Endothelial cell of umbilical vein (primary cell): ENCODE measurements at regions not wholly inside any gene's neighbourhood (a gene's known extent, or its start where the extent isn't known, plus 50 kb on each side); places are given as distances from the start of the nearest gene placed in this dataset.

Source experiments
- BruUV-seq: library from RNA; stranded (reverse); fragments of 400-500 nt; replicated peaks from 2 replicates; lab custom pipeline; 2021; lab: Mats Ljungman, UMichigan
- CTCF ChIA-PET: fragments of 300-600, 350-600 bp; sonication (Branson Sonifier 250); formaldehyde crosslinking; loops from one replicate; lab custom pipeline; 2021; ENCODE audit warnings: antibody characterized with exemption, inconsistent platforms; lab: Charles Lee
- POLR2A ChIA-PET: fragments of 300-600, 350-600 bp; sonication (Branson Sonifier 250); formaldehyde crosslinking; loops from one replicate; lab custom pipeline; 2021; ENCODE audit warnings: antibody characterized with exemption, inconsistent platforms; lab: Charles Lee
- DNase-seq: peaks from one replicate; pipeline ENCODE4 v3.0.0-alpha.2; 2011; ENCODE audit warnings: low read depth, low spot score
- FAIRE-seq: peaks from 2 replicates; lab custom pipeline; 2011; peaks lifted over from hg19 to GRCh38; lab: Jason Lieb, UNC
- H2AFZ ChIP-seq: 2 replicates; pipeline ENCODE4 v1.6.0; 2012; ENCODE audit warnings: low read depth, low read length, control low read depth, inconsistent platforms
- H3K27ac ChIP-seq: 2 replicates; pipeline ENCODE4 v1.5.1; 2011; ENCODE audit warnings: low read depth, mild to moderate bottlenecking, control low read depth, low read length, moderate library complexity; ENCODE audit not compliant: insufficient read depth
- H3K27me3 ChIP-seq, 2 experiments: 2 replicates each; pipeline versions ENCODE4 v1.6.0 to v1.6.1; 2011; ENCODE audit warnings: low read length in 2 of 2, mixed read lengths in 1 of 2; ENCODE audit not compliant: control insufficient read depth in 2 of 2, insufficient read depth in 2 of 2
- H3K36me3 ChIP-seq, 2 experiments: 2 replicates in 1 of 2; 3 replicates in 1 of 2; pipeline ENCODE4 v1.5.1; 2011; ENCODE audit warnings: low read length in 2 of 2, mild to moderate bottlenecking in 1 of 2, moderate library complexity in 1 of 2; ENCODE audit not compliant: control insufficient read depth in 2 of 2, insufficient read depth in 2 of 2; ENCODE audit errors: extremely low read depth in 1 of 2
- H3K4me1 ChIP-seq: 3 replicates; pipeline ENCODE4 v1.5.1; 2011; ENCODE audit warnings: mild to moderate bottlenecking, low read length; ENCODE audit not compliant: control insufficient read depth, insufficient read depth; ENCODE audit errors: extremely low read depth
- H3K4me2 ChIP-seq: 2 replicates; pipeline ENCODE4 v1.6.1; 2011; ENCODE audit warnings: low read length, control low read depth, mixed read lengths; ENCODE audit not compliant: insufficient read depth
- H3K4me3 ChIP-seq, 3 experiments: fragments of 200-600 bp in 1 of 3; sonication (generic), shearing (Covaris generic) in 1 of 3; replicated peaks in 1 of 3; 2 replicates each; pipeline ENCODE4 v1.5.1; 2011 to 2016; ENCODE audit warnings: control low read depth in 3 of 3, low read length in 3 of 3, mild to moderate bottlenecking in 2 of 3, inconsistent platforms in 1 of 3, low read depth in 1 of 3, moderate library complexity in 1 of 3; ENCODE audit not compliant: insufficient read depth in 1 of 3
- H3K79me2 ChIP-seq: 2 replicates; pipeline ENCODE4 v1.6.0; 2012; ENCODE audit warnings: low read length, inconsistent platforms; ENCODE audit not compliant: control insufficient read depth, insufficient read depth
- H3K9ac ChIP-seq: replicated peaks from 2 replicates; pipeline ENCODE3; 2011; ENCODE audit warnings: low read length, control low read depth; ENCODE audit not compliant: insufficient read depth; ENCODE audit errors: extremely low read depth
- H3K9me1 ChIP-seq: replicated peaks from 3 replicates; pipeline ENCODE4 v1.6.0; 2011; ENCODE audit warnings: mild to moderate bottlenecking, low read length; ENCODE audit not compliant: control insufficient read depth, insufficient read depth; ENCODE audit errors: extremely low read depth
- H3K9me3 ChIP-seq: replicated peaks from 2 replicates; pipeline ENCODE4 v1.5.1; 2012; ENCODE audit warnings: low read length, inconsistent platforms; ENCODE audit not compliant: control insufficient read depth, insufficient read depth
- H4K20me1 ChIP-seq: replicated peaks from 2 replicates; pipeline ENCODE3; 2011; ENCODE audit warnings: mild to moderate bottlenecking, low read length; ENCODE audit not compliant: control insufficient read depth, insufficient read depth; ENCODE audit errors: extremely low read depth
- CTCF ChIP-seq, 2 donors: IDR thresholded peaks; 1 replicate in 1 of 2; 2 replicates in 1 of 2; pipeline ENCODE4 v1.5.1; 2011; ENCODE audit warnings: low read length in 2 of 2, mild to moderate bottlenecking in 2 of 2, moderate library complexity in 2 of 2, control low read depth in 1 of 2, inconsistent platforms in 1 of 2, low read depth in 1 of 2; ENCODE audit not compliant: insufficient read depth in 1 of 2; ENCODE audit errors: extremely low read depth in 1 of 2
- EZH2 ChIP-seq: IDR thresholded peaks from 2 replicates; pipeline ENCODE4 v1.6.1; 2012; ENCODE audit warnings: borderline replicate concordance, low read depth, mild to moderate bottlenecking, moderate library complexity, low read length, inconsistent platforms; ENCODE audit not compliant: severe bottlenecking
- FOS ChIP-seq: IDR thresholded peaks from 2 replicates; pipeline ENCODE4 v1.6.1; 2011; ENCODE audit warnings: mild to moderate bottlenecking, low read length, moderate library complexity, borderline replicate concordance; ENCODE audit not compliant: insufficient read depth
- GATA2 ChIP-seq: IDR thresholded peaks from 2 replicates; pipeline ENCODE4 v1.7.0; 2011; ENCODE audit warnings: low read depth, mild to moderate bottlenecking, moderate library complexity, mixed read lengths, low read length; ENCODE audit not compliant: insufficient read length, insufficient read depth
- JUN ChIP-seq: IDR thresholded peaks from 2 replicates; pipeline ENCODE4 v1.6.1; 2011; ENCODE audit warnings: borderline replicate concordance, low read depth; ENCODE audit not compliant: insufficient read length, insufficient read depth
- MYC ChIP-seq: IDR thresholded peaks from one replicate; pipeline ENCODE4 v1.6.1; 2011; ENCODE audit warnings: mild to moderate bottlenecking, low read depth, low read length
- POLR2A ChIP-seq: IDR thresholded peaks from 2 replicates; pipeline ENCODE4 v1.6.1; 2012; ENCODE audit warnings: low read depth, mild to moderate bottlenecking, control low read depth, low read length
- POLR2AphosphoS5 ChIP-seq: IDR thresholded peaks from 2 replicates; pipeline ENCODE4 v1.6.1; 2012; ENCODE audit warnings: low read depth, mild to moderate bottlenecking, control low read depth, low read length, moderate library complexity; ENCODE audit not compliant: insufficient read depth
- dilution Hi-C: fragments of 300-500 bp; cut with MboI; formaldehyde crosslinking; loops from one replicate; pipeline ENCODE4 v1.15.0; 2019; ENCODE audit warnings: low sequenced_read_pairs; ENCODE audit not compliant: extremely low pct_ligation_motif_present
- intact Hi-C: fragments of 100-400 bp; cut with micrococcal nuclease; formaldehyde crosslinking; loops from one replicate; pipeline ENCODE4 v1.10.0; 2022

- Histone ChIP-seq H3K79me2 (no peaks in the 10 kb centered on the region), H3K9me1 (no peaks in the 10 kb centered on the region), H3K9ac (no peak overlapping the region), H3K9me3 (no peaks in the 10 kb centered on the region), H3K36me3 (no peaks in the 10 kb centered on the region), H3K4me3 (no peak overlapping the region), H2AFZ (no peak overlapping the region), H3K27ac (no peak overlapping the region), H3K4me2 (no peak overlapping the region), H3K4me1 (no peaks in the 10 kb centered on the region), H4K20me1 (no peaks in the 10 kb centered on the region), H3K27me3 (no peaks in the 10 kb centered on the region)
- no peak for DNase-seq
- intact Hi-C loops: no loop called here
- no TSS peak for BruUV-seq
- FAIRE-seq: no peak
- CTCF ChIA-PET: no interaction called here
- no peak for TF ChIP-seq CTCF (IDR thresholded peaks at IDR 0.05; ENCODE audit: extremely low read depth in 1 of 2, insufficient read depth in 1 of 2, low read depth in 1 of 2, low read length in 2 of 2)
- no peak for TF ChIP-seq POLR2AphosphoS5
- no peak for TF ChIP-seq GATA2
- TF ChIP-seq MYC: no peak
- no peak for TF ChIP-seq JUN
- TF ChIP-seq EZH2: no peak
- no peak for TF ChIP-seq FOS
- dilution Hi-C loops: no loop called here
- POLR2A ChIA-PET: no interaction called here
Observed at GRCh38 chr18:30870466-30870865, 172.1 kb downstream of the DSC3 start.

GRCh38 chr18:30862900-30863299 lies 179.6 kb downstream of the DSC3 start:
- no peak for FAIRE-seq
- TF ChIP-seq POLR2A: no peak
- no peak for TF ChIP-seq GATA2
- ChIA-PET POLR2A (no interaction called here), CTCF (no interaction called here)
- no peak for DNase-seq
- Histone ChIP-seq H3K27me3 (no peaks in the 10 kb centered on the region), H4K20me1 (no peaks in the 10 kb centered on the region), H3K36me3 (no peaks in the 10 kb centered on the region), H3K4me3 (no peak overlapping the region), H2AFZ (no peak overlapping the region), H3K9ac (no peak overlapping the region), H3K4me2 (no peak overlapping the region), H3K79me2 (no peaks in the 10 kb centered on the region), H3K9me3 (no peaks in the 10 kb centered on the region), H3K27ac (no peak overlapping the region), H3K9me1 (no peaks in the 10 kb centered on the region), H3K4me1 (no peaks in the 10 kb centered on the region)
- intact Hi-C loops (no loop called here), dilution Hi-C loops (no loop called here)
- BruUV-seq: no TSS peak
